ENCODE measurements at regions not wholly inside any gene's neighbourhood (a gene's known extent, or its start where the extent isn't known, plus 50 kb on each side); places are given as distances from the start of the nearest gene placed in this dataset.

- FAIRE-seq, result no peak
- DNase-seq (ENCODE audit: insufficient read length, low spot score), result no peak
- no peak for TF ChIP-seq CTCF (IDR thresholded peaks at IDR 0.05; ENCODE audit: insufficient read depth, missing control alignments)
Observed at GRCh38 chr11:32184041-32184722, 93.3 kb downstream of the RCN1 start.

GRCh38 chr11:32184723-32185376 lies 94.0 kb downstream of the RCN1 start:
- TF ChIP-seq CTCF (IDR thresholded peaks at IDR 0.05; ENCODE audit: insufficient read depth, missing control alignments), result no peak
- DNase-seq (ENCODE audit: insufficient read length, low spot score), result no peak
- FAIRE-seq, result no peak

GRCh38 chr11:32186118-32186517 lies 95.2 kb downstream of the RCN1 start:
- FAIRE-seq, result no peak
- no peak for DNase-seq (ENCODE audit: insufficient read length, low spot score)
- no peak for TF ChIP-seq CTCF (IDR thresholded peaks at IDR 0.05; ENCODE audit: insufficient read depth, missing control alignments)

- TF ChIP-seq CTCF (IDR thresholded peaks at IDR 0.05; ENCODE audit: insufficient read depth, missing control alignments), result no peak
- DNase-seq (ENCODE audit: insufficient read length, low spot score) (no peak), FAIRE-seq (no peak)
Observed at GRCh38 chr11:32187111-32187510, 96.2 kb downstream of the RCN1 start.

GRCh38 chr11:32188785-32189184 lies 97.9 kb downstream of the RCN1 start:
- no peak for FAIRE-seq
- DNase-seq (ENCODE audit: insufficient read length, low spot score), result no peak
- TF ChIP-seq CTCF (IDR thresholded peaks at IDR 0.05; ENCODE audit: insufficient read depth, missing control alignments), result no peak

GRCh38 chr11:32196137-32196536 lies 105.3 kb downstream of the RCN1 start:
- no peak for TF ChIP-seq CTCF (IDR thresholded peaks at IDR 0.05; ENCODE audit: insufficient read depth, missing control alignments)
- FAIRE-seq (no peak), DNase-seq (ENCODE audit: insufficient read length, low spot score) (no peak)

- FAIRE-seq, result no peak
- no peak for TF ChIP-seq CTCF (IDR thresholded peaks at IDR 0.05; ENCODE audit: insufficient read depth, missing control alignments)
- DNase-seq (ENCODE audit: insufficient read length, low spot score), result no peak
Observed at GRCh38 chr11:32198053-32198452, 107.2 kb downstream of the RCN1 start.
